ENCODE measurements at regions not wholly inside any gene's neighbourhood (a gene's known extent, or its start where the extent isn't known, plus 50 kb on each side); places are given as distances from the start of the nearest gene placed in this dataset.
"Not testable (repeated sequence)": the region's sequence is repeated elsewhere in the genome, so short reads cannot be mapped to it uniquely, and the experiment has no call there.

- no peaks in the 10 kb centered on the region for H3K27me3 ChIP-seq
- no peaks in the 10 kb centered on the region for H3K36me3 ChIP-seq
- no peak overlapping the region for H3K27ac ChIP-seq
- no peaks in the 10 kb centered on the region for H3K9me3 ChIP-seq
- TF ChIP-seq, protein P1, sequence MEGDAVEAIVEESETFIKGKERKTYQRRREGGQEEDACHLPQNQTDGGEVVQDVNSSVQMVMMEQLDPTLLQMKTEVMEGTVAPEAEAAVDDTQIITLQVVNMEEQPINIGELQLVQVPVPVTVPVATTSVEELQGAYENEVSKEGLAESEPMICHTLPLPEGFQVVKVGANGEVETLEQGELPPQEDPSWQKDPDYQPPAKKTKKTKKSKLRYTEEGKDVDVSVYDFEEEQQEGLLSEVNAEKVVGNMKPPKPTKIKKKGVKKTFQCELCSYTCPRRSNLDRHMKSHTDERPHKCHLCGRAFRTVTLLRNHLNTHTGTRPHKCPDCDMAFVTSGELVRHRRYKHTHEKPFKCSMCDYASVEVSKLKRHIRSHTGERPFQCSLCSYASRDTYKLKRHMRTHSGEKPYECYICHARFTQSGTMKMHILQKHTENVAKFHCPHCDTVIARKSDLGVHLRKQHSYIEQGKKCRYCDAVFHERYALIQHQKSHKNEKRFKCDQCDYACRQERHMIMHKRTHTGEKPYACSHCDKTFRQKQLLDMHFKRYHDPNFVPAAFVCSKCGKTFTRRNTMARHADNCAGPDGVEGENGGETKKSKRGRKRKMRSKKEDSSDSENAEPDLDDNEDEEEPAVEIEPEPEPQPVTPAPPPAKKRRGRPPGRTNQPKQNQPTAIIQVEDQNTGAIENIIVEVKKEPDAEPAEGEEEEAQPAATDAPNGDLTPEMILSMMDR (IDR thresholded peaks at IDR 0.05): no peak
- ATAC-seq (no peak), DNase-seq (no peak)
- H3K4me3 ChIP-seq: no peak overlapping the region
- intact Hi-C loops (cut with DNase I): no loop called here
- H3K4me1 ChIP-seq: no peaks in the 10 kb centered on the region
Measured at GRCh38 chr5:82721087-82721410, 356.1 kb downstream of the TMEM167A start.

- ATAC-seq (no peak), DNase-seq (peak in 1 of 4 donors; percentile 12)
- no peaks in the 10 kb centered on the region for H3K27me3 ChIP-seq
- H3K27ac ChIP-seq: no peak overlapping the region
- H3K4me3 ChIP-seq: no peak overlapping the region
- TF ChIP-seq, protein P1 (IDR thresholded peaks at IDR 0.05): no peak
- H3K4me1 ChIP-seq: no peaks in the 10 kb centered on the region
- intact Hi-C loops (cut with DNase I): no loop called here
- H3K9me3 ChIP-seq: no peaks in the 10 kb centered on the region
- no peaks in the 10 kb centered on the region for H3K36me3 ChIP-seq
Measured at GRCh38 chr5:82720213-82721086, 356.7 kb downstream of the TMEM167A start.

- Histone ChIP-seq H3K27me3 (no peaks in the 10 kb centered on the region), H3K27ac (no peak overlapping the region), H3K36me3 (no peaks in the 10 kb centered on the region), H3K4me3 (no peak overlapping the region), H3K9me3 (no peaks in the 10 kb centered on the region), H3K4me1 (no peaks in the 10 kb centered on the region)
- DNase-seq (peak in 2 of 4 donors; percentile 56 to 75), ATAC-seq (peak; percentile 59)
- intact Hi-C loops (cut with DNase I): no loop called here
- TF ChIP-seq, protein P1 (IDR thresholded peaks at IDR 0.05): no peak
Measured at GRCh38 chr5:82719368-82719767, 357.8 kb downstream of the TMEM167A start.

- Histone ChIP-seq H3K36me3 (no peaks in the 10 kb centered on the region), H3K27me3 (no peaks in the 10 kb centered on the region), H3K4me1 (no peaks in the 10 kb centered on the region), H3K4me3 (no peak overlapping the region), H3K9me3 (no peaks in the 10 kb centered on the region), H3K27ac (no peak overlapping the region)
- ATAC-seq (no peak), DNase-seq (no peak)
- TF ChIP-seq, protein P1 (IDR thresholded peaks at IDR 0.05): no peak
- intact Hi-C loops (cut with DNase I): no loop called here
Measured at GRCh38 chr5:82717738-82718137, 359.5 kb downstream of the TMEM167A start.

GRCh38 chr5:82714732-82715131, 362.5 kb downstream of the TMEM167A start:
- H3K27me3 ChIP-seq; H3K4me3 ChIP-seq; intact Hi-C loops (cut with DNase I); H3K36me3 ChIP-seq; H3K9me3 ChIP-seq; H3K4me1 ChIP-seq; H3K27ac ChIP-seq; ATAC-seq: not testable (repeated sequence)
- DNase-seq: peak in 1 of 4 donors; percentile 63

GRCh38 chr5:82713811-82714210, 363.4 kb downstream of the TMEM167A start:
- H3K27me3 ChIP-seq: no peaks in the 10 kb centered on the region
- no peak overlapping the region for H3K4me3 ChIP-seq
- no peaks in the 10 kb centered on the region for H3K4me1 ChIP-seq
- DNase-seq: no peak
- TF ChIP-seq, protein P1 (IDR thresholded peaks at IDR 0.05): no peak
- no peaks in the 10 kb centered on the region for H3K36me3 ChIP-seq
- no peak for ATAC-seq
- intact Hi-C loops (cut with DNase I): no loop called here
- H3K27ac ChIP-seq: no peak overlapping the region
- H3K9me3 ChIP-seq: no peaks in the 10 kb centered on the region
